Effector memory CD4-positive, alpha-beta T cell (primary cell): ENCODE measurements at regions not wholly inside any gene's neighbourhood (a gene's known extent, or its start where the extent isn't known, plus 50 kb on each side); places are given as distances from the start of the nearest gene placed in this dataset.
"Not testable (repeated sequence)": the region's sequence is repeated elsewhere in the genome, so short reads cannot be mapped to it uniquely, and the experiment has no call there.

Source experiments
- DNase-seq, 3 donors: peaks; one replicate each; pipeline ENCODE4 v3.0.0-alpha.2; 2020
- H3K27ac ChIP-seq: 2 replicates; pipeline ENCODE4 v1.7.0; 2013; ENCODE audit warnings: mild to moderate bottlenecking, low read length, moderate library complexity; ENCODE audit not compliant: insufficient read depth, poor library complexity, severe bottlenecking
- H3K27me3 ChIP-seq: replicated peaks from 2 replicates; pipeline ENCODE4 v1.7.0; 2013; ENCODE audit warnings: mild to moderate bottlenecking, low read length; ENCODE audit not compliant: insufficient read depth, control insufficient read depth, poor library complexity, severe bottlenecking
- H3K36me3 ChIP-seq: 2 replicates; pipeline ENCODE4 v1.7.0; 2013; ENCODE audit warnings: mild to moderate bottlenecking, low read length, moderate library complexity; ENCODE audit not compliant: control insufficient read depth, insufficient read depth
- H3K4me1 ChIP-seq: 2 replicates; pipeline ENCODE4 v1.7.0; 2013; ENCODE audit warnings: low read length, mild to moderate bottlenecking; ENCODE audit not compliant: control insufficient read depth, insufficient read depth, poor library complexity, severe bottlenecking
- H3K4me3 ChIP-seq: 2 replicates; pipeline ENCODE4 v1.7.0; 2013; ENCODE audit warnings: low read length, low read depth, mild to moderate bottlenecking; ENCODE audit not compliant: insufficient read depth, poor library complexity, severe bottlenecking
- H3K9me3 ChIP-seq: 2 replicates; pipeline ENCODE4 v1.7.0; 2013; ENCODE audit warnings: mild to moderate bottlenecking, low read length, moderate library complexity; ENCODE audit not compliant: control insufficient read depth

DNA sequence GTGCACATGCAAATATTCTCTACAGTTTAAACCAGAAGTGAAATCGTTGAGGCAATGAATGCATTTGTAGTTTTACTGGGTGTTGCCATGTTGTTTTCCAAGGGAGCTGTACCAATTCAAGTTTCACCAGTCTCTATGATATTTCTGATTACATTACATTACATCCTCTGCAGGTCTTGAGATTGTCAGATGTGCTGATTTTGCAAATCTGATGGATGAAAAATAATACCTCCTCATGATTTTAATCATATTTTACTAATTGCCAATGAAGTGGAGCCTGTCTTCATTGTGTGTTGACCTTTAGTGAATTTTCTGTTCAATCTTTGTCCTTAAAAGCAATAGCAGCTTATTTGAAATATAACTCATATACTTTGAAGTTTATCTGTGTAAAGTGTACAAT is 282.4 kb downstream of the NR2F2 start:
- no peak overlapping the region for H3K27ac ChIP-seq
- no peaks in the 10 kb centered on the region for H3K36me3 ChIP-seq
- no peaks in the 10 kb centered on the region for H3K27me3 ChIP-seq
- no peak overlapping the region for H3K4me3 ChIP-seq
- H3K4me1 ChIP-seq = no peaks in the 10 kb centered on the region
- DNase-seq = no peak
- no peaks in the 10 kb centered on the region for H3K9me3 ChIP-seq

DNA sequence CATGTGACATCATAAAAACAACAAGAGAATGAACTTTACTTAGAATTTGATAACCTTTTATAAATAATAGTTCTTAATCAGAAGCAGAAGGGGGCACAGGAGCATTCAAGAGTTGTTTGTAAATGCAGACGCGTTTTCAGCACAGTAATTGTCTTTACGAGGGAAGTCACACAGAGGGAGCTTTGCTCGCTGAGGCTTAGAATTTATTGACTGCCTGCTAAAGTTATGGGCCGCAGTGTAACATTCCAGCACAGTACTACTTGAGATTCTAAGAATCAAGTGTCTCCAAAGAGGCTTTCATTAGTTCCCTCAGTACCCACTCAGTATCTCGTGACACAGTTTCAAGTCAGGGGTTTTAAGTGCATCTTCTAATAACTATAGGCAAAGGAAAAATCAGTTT is 288.7 kb downstream of the NR2F2 start:
- H3K9me3 ChIP-seq = no peaks in the 10 kb centered on the region
- H3K27me3 ChIP-seq = no peaks in the 10 kb centered on the region
- H3K4me3 ChIP-seq = no peak overlapping the region
- H3K4me1 ChIP-seq = no peaks in the 10 kb centered on the region
- H3K27ac ChIP-seq = no peak overlapping the region
- no peak for DNase-seq
- H3K36me3 ChIP-seq = no peaks in the 10 kb centered on the region

GRCh38 chr15:96622714-96623113 is 292.2 kb downstream of the NR2F2 start:
- H3K27ac ChIP-seq = no peak overlapping the region
- H3K36me3 ChIP-seq = no peaks in the 10 kb centered on the region
- no peak overlapping the region for H3K4me3 ChIP-seq
- H3K27me3 ChIP-seq = no peaks in the 10 kb centered on the region
- H3K4me1 ChIP-seq = no peaks in the 10 kb centered on the region
- H3K9me3 ChIP-seq = no peaks in the 10 kb centered on the region
- no peak for DNase-seq

- no peak overlapping the region for H3K27ac ChIP-seq
Observed at GRCh38 chr15:96625256-96625655, 294.8 kb downstream of the NR2F2 start.

DNA sequence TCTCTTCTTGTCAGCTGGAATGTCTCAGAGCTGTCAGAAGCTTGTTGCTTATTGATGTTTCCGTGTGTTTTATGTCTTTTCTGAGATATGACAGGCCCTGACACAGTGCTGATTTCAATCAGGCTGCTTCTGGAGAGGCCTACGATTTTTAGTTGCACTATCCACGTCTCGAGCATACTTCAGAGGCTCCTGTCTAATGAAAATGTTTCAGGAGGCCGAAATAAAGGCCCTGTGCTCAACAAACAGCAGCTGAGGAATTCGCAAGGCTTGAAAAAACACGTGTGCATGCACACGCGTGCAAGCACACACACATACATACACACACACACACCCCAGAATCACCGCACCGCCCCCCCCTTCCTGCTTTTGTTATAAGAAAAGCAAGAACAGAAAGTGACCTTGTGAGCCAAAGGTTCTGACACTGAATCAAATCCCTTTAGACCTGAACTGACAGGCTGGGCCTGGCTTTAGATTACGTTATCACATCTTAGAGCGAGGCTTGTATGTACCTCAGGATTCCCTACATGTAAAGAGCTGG is 296.6 kb downstream of the NR2F2 start:
- Histone ChIP-seq H3K4me3 (no peak overlapping the region), H3K9me3 (no peaks in the 10 kb centered on the region), H3K27ac (no peak overlapping the region), H3K36me3 (no peaks in the 10 kb centered on the region), H3K27me3 (no peaks in the 10 kb centered on the region), H3K4me1 (no peaks in the 10 kb centered on the region)
- DNase-seq = no peak

More at GRCh38 chr15:96625256-96625655, 294.8 kb downstream of the NR2F2 start:
- DNase-seq = no peak
- no peaks in the 10 kb centered on the region for H3K36me3 ChIP-seq
- no peaks in the 10 kb centered on the region for H3K4me1 ChIP-seq
- no peaks in the 10 kb centered on the region for H3K9me3 ChIP-seq
- H3K27me3 ChIP-seq = no peaks in the 10 kb centered on the region
- H3K4me3 ChIP-seq = no peak overlapping the region

DNA sequence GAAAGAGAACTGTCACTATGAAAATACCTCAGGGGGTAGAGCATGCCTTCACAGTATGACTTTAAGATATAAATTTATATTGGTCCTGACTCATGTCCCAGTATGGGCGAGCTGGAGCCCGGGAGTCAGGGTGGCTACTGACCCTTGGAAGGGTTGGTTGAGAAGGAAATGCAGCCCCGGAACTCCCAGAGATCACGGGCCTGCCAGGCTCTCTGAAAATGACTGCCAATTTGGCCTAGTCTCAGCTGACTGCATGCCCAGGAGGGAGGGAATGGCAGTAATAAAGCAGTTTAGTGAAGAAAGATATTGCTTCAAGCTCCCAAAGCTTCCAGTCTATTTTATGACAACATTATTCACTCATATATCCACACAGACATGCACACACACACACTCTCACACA is 299.0 kb downstream of the NR2F2 start:
- H3K4me1 ChIP-seq = no peaks in the 10 kb centered on the region
- DNase-seq = no peak
- H3K36me3 ChIP-seq = no peaks in the 10 kb centered on the region
- no peak overlapping the region for H3K27ac ChIP-seq
- no peaks in the 10 kb centered on the region for H3K27me3 ChIP-seq
- peaks cover 2% of the 10 kb centered on the region for H3K9me3 ChIP-seq
- no peak overlapping the region for H3K4me3 ChIP-seq

- no peaks in the 10 kb centered on the region for H3K36me3 ChIP-seq
- no peak for DNase-seq
- no peak overlapping the region for H3K27ac ChIP-seq
- no peaks in the 10 kb centered on the region for H3K27me3 ChIP-seq
- no peaks in the 10 kb centered on the region for H3K9me3 ChIP-seq
- H3K4me1 ChIP-seq = no peaks in the 10 kb centered on the region
- no peak overlapping the region for H3K4me3 ChIP-seq
Observed at GRCh38 chr15:96638793-96639192, 308.3 kb downstream of the NR2F2 start.

- H3K4me1 ChIP-seq = no peaks in the 10 kb centered on the region
- H3K9me3 ChIP-seq = no peaks in the 10 kb centered on the region
- H3K4me3 ChIP-seq = no peak overlapping the region
- H3K36me3 ChIP-seq = no peaks in the 10 kb centered on the region
- no peak for DNase-seq
- H3K27me3 ChIP-seq = no peaks in the 10 kb centered on the region
- no peak overlapping the region for H3K27ac ChIP-seq
Observed at GRCh38 chr15:96645796-96646195, 315.3 kb downstream of the NR2F2 start.

DNA sequence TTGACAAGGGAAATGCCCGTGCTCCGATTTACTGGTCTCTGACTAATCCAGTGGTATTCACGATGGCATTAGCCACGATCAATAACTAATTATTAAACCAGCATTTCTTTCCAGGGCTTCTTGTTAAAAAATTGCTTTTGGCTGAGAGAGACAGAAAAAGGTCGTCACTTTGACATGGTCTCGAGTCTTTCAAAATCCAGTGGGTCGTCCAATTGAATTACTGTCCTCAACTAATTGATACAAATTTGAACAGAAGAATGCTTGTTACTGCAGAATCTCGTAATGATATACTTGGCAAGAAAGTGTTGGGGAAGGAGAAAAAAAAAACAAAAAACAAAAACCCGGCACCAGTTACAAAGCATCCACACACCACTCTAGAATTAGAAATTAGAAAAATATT is 318.4 kb downstream of the NR2F2 start:
- Histone ChIP-seq H3K9me3 (no peaks in the 10 kb centered on the region), H3K27ac (no peak overlapping the region), H3K4me3 (no peak overlapping the region), H3K27me3 (no peaks in the 10 kb centered on the region), H3K4me1 (no peaks in the 10 kb centered on the region), H3K36me3 (no peaks in the 10 kb centered on the region)
- DNase-seq = no peak

DNA sequence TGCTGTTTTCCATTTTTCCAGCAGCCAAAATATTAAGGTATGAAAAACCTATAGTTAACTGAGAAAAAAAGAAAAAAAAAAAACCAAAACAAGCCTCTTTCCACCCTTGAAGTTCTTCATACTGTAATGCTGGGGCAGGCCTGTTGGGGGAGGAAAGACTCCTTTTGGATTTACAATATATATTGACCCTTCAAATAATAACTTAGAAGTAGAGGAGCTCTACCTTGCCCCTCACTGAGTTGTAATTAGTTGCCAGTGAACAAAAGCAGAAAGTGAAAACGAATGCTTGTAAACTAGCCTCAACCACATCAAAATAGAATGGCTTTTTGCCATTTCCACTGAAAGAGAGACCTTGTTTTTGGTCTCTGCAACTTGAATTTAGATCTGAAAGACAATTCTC is 326.6 kb downstream of the NR2F2 start:
- Histone ChIP-seq H3K27ac (no peak overlapping the region), H3K4me3 (no peak overlapping the region), H3K36me3 (no peaks in the 10 kb centered on the region), H3K4me1 (no peaks in the 10 kb centered on the region), H3K9me3 (no peaks in the 10 kb centered on the region), H3K27me3 (no peaks in the 10 kb centered on the region)
- DNase-seq = no peak

DNA sequence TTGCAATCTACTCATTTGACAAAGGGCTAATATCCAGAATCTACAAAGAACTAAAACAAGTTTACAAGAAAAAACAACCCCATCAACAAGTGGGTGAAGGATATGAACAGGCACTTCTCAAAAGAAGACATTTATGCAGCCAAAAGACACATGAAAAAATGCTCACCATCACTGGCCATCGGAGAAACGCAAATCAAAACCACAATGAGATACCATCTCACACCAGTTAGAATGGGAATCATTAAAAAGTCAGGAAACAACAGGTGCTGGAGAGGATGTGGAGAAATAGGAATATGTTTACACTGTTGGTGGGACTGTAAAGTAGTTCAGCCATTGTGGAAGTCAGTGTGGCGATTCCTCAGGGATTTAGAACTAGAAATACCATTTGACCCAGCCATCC is 336.5 kb downstream of the NR2F2 start:
- DNase-seq, H3K36me3 ChIP-seq, H3K27ac ChIP-seq, H3K27me3 ChIP-seq, H3K4me1 ChIP-seq, H3K4me3 ChIP-seq, H3K9me3 ChIP-seq: not testable (repeated sequence)
